ENCODE measurements at regions not wholly inside any gene's neighbourhood (a gene's known extent, or its start where the extent isn't known, plus 50 kb on each side); places are given as distances from the start of the nearest gene placed in this dataset.

DNA sequence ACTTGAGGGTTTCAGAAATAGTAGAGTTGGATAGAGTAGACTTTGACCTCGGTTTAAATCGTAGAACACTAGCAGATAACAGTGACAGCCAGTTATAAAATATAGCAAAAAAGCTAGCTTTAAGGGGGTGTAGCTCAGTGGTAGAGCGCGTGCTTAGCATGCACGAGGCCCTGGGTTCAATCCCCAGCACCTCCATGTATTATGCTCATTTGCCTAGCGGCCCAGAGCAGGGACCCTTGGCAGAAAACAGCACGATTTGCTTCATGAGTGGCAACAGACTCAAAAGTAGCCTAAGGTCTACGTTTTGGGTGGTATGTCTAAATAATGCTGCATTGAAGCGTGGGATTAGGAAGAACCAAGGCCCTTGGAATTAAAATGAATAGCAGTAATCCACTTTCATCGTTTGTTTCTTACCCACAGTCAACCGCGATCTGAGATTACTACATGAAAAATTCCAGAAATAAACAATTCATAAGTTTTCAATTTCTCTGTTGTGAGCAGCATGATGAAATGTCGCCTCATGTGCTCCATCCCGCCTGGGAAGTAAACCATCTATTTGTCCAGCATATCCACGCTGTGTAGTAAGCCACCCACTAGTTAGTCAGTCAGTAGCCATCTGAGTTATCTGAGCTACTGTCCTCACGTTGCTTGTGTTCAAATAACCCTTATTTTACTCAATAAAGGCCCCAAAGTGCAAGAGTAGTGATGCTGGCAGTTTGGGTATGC, 184.9 kb downstream of the GPX5 start:
- peak overlapping the region; percentile 71 for H3K4me3 ChIP-seq
- 0 out of 3 replicates have a peak, but pooled peaks cover 3% of the 10 kb centered on the region for H3K4me1 ChIP-seq
- DNase-seq (ENCODE audit: low read depth in 1 of 2, low spot score in 1 of 2): peak; percentile 41 to 87
- peak overlapping the region; percentile 66 to 83 for H3K27ac ChIP-seq
- peaks cover 15% of the 10 kb centered on the region for H3K9me3 ChIP-seq
- 5% methylated on average over 16 of the region's 16 CpGs for WGBS (ENCODE audit: missing lambda C conversion rate)
- POLR2A ChIA-PET: interaction anchor here (0.9 to 1.0 kb wide), 2 partner anchors 10 to 62 kb away, joined by 3 to 4 read pairs; no protein-coding TSS in a partner anchor
- TF ChIP-seq ZNF302 (CRISPR knock-in tag; IDR thresholded peaks at IDR 0.05): no peak
- TF ChIP-seq SREBF2 (IDR thresholded peaks at IDR 0.05): peak; percentile 66
- TF ChIP-seq FOSB (CRISPR knock-in tag; IDR thresholded peaks at IDR 0.05): no peak
- no peak for TF ChIP-seq CHD4 (IDR thresholded peaks at IDR 0.05; ENCODE audit: borderline replicate concordance)
- TF ChIP-seq MYC (IDR thresholded peaks at IDR 0.05; ENCODE audit: borderline replicate concordance, low read length): peak; percentile 74; the same call in 1 of the 2 replicates
- TF ChIP-seq KDM5A (IDR thresholded peaks at IDR 0.05): no peak
- TF ChIP-seq ESRRA (IDR thresholded peaks at IDR 0.05; ENCODE audit: borderline replicate concordance, low read length): 0 out of 2 replicates have a peak, but pooled peaks have one; percentile 5
- TF ChIP-seq CEBPB (IDR thresholded peaks at IDR 0.05): 0 out of 4 replicates have a peak, but pooled peaks of 1 of the 2 experiments have one; percentile 20
- TF ChIP-seq ZSCAN20 (CRISPR knock-in tag; IDR thresholded peaks at IDR 0.05): no peak
- TF ChIP-seq E2F6 (IDR thresholded peaks at IDR 0.05; ENCODE audit: borderline replicate concordance, low read depth): peak; percentile 5; the same call in 1 of the 2 replicates
- TF ChIP-seq, protein P1, sequence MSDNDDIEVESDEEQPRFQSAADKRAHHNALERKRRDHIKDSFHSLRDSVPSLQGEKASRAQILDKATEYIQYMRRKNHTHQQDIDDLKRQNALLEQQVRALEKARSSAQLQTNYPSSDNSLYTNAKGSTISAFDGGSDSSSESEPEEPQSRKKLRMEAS (IDR thresholded peaks at IDR 0.05): peak; percentile 71
- 0 out of 2 replicates have a peak, but pooled peaks have one; percentile 24 for TF ChIP-seq HOXB5 (CRISPR knock-in tag; IDR thresholded peaks at IDR 0.05)
- TF ChIP-seq SMC3 (IDR thresholded peaks at IDR 0.05): peak; percentile 17; the same call in 1 of the 3 replicates
- no peak for FAIRE-seq
- CTCF ChIA-PET: interaction anchor here (0.7 kb wide), 1 partner anchor 37 kb away, joined by 4 read pairs; no protein-coding TSS in a partner anchor
- peak; percentile 94 to 96 for ATAC-seq
- H3K4me2 ChIP-seq: peak overlapping the region; percentile 76

DNA sequence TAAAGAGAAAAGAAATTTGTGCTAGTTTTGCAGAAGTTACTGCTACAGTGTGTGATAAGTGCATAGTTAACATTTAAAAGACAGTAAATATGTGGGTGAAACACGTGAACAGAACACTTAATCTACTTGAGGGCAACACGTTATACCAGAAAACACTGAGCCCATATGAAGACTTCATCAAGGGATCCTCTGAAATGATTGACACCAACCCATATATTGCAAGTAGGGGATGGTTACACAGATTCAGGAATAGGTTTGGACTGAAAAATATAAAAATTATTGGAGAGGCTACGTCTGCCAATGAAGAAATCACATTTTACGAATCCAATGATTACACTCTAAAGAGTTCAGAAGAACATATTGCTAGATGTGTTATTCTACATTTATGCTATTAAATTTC, 185.6 kb downstream of the GPX5 start:
- DNase-seq (ENCODE audit: low read depth in 1 of 2, low spot score in 1 of 2): no peak
- no peak overlapping the region for H3K4me3 ChIP-seq
- ChIA-PET POLR2A (interaction anchor here (0.9 kb wide), 1 partner anchor 10 kb away, joined by 4 read pairs; no protein-coding TSS in a partner anchor), CTCF (no interaction called here)
- H3K9me3 ChIP-seq: peaks cover 15% of the 10 kb centered on the region
- WGBS (ENCODE audit: missing lambda C conversion rate): 87% methylated on average over 4 of the region's 4 CpGs
- H3K27ac ChIP-seq: no peak overlapping the region; a peak in 2 of 6 replicates
- ATAC-seq: no peak
- H3K4me1 ChIP-seq: 0 out of 3 replicates have a peak, but pooled peaks cover 3% of the 10 kb centered on the region
- FAIRE-seq: no peak
- TF ChIP-seq, protein P2, sequence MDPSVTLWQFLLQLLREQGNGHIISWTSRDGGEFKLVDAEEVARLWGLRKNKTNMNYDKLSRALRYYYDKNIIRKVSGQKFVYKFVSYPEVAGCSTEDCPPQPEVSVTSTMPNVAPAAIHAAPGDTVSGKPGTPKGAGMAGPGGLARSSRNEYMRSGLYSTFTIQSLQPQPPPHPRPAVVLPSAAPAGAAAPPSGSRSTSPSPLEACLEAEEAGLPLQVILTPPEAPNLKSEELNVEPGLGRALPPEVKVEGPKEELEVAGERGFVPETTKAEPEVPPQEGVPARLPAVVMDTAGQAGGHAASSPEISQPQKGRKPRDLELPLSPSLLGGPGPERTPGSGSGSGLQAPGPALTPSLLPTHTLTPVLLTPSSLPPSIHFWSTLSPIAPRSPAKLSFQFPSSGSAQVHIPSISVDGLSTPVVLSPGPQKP (IDR thresholded peaks at IDR 0.05; ENCODE audit: low read depth, low read length): no peak
- TF ChIP-seq RNF2 (IDR thresholded peaks at IDR 0.05; ENCODE audit: borderline replicate concordance, low read depth): no peak
- no peak for TF ChIP-seq EHMT2 (IDR thresholded peaks at IDR 0.05; ENCODE audit: low read depth)
- TF ChIP-seq, protein P3, sequence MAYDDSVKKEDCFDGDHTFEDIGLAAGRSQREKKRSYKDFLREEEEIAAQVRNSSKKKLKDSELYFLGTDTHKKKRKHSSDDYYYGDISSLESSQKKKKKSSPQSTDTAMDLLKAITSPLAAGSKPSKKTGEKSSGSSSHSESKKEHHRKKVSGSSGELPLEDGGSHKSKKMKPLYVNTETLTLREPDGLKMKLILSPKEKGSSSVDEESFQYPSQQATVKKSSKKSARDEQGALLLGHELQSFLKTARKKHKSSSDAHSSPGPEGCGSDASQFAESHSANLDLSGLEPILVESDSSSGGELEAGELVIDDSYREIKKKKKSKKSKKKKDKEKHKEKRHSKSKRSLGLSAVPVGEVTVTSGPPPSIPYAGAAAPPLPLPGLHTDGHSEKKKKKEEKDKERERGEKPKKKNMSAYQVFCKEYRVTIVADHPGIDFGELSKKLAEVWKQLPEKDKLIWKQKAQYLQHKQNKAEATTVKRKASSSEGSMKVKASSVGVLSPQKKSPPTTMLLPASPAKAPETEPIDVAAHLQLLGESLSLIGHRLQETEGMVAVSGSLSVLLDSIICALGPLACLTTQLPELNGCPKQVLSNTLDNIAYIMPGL (CRISPR knock-in tag; IDR thresholded peaks at IDR 0.05; ENCODE audit: borderline replicate concordance): no peak
- H3K4me2 ChIP-seq: peak overlapping the region; percentile 76; the same call in 2 of the 3 replicates

Measured in A549 (cell line).